Upper lobe of left lung (tissue), 6 donors: ENCODE measurements at regions not wholly inside any gene's neighbourhood (a gene's known extent, or its start where the extent isn't known, plus 50 kb on each side); places are given as distances from the start of the nearest gene placed in this dataset.
"Not testable (repeated sequence)": the region's sequence is repeated elsewhere in the genome, so short reads cannot be mapped to it uniquely, and the experiment has no call there.

ENCODE experiments used
- ATAC-seq, 2 donors: fragments of 200-7000 bp; cut with Tn5 transposase; one replicate each; pipeline ENCODE4 v1.9.1; 2022; ENCODE audit warnings: mild to moderate bottlenecking in 2 of 2, moderate library complexity in 2 of 2; ENCODE audit not compliant: low FRiP score in 2 of 2
- DNase-seq, 2 donors: peaks; one replicate each; pipeline ENCODE4 v3.0.0-alpha.2; 2019 to 2020
- H3K27ac ChIP-seq, 4 donors: fragments of 200-600 bp; sonication (generic); one replicate each; pipeline ENCODE4 v1.5.1; 2016 to 2019
- H3K27me3 ChIP-seq, 4 donors: fragments of 200-600 bp; sonication (generic); one replicate each; pipeline ENCODE4 v1.5.1; 2017 to 2019
- H3K36me3 ChIP-seq, 4 donors: fragments of 200-600 bp; sonication (generic); one replicate each; pipeline ENCODE4 v1.5.1; 2016 to 2019
- H3K4me1 ChIP-seq, 4 donors: fragments of 200-600 bp; sonication (generic); one replicate each; pipeline ENCODE4 v1.5.1; 2018 to 2019
- H3K4me3 ChIP-seq, 4 donors: fragments of 200-600 bp; sonication (generic); one replicate each; pipeline ENCODE4 v1.5.1; 2017 to 2019; ENCODE audit warnings: mild to moderate bottlenecking in 2 of 4, moderate library complexity in 1 of 4
- H3K9me3 ChIP-seq, 4 donors: fragments of 200-600 bp; sonication (generic); one replicate each; pipeline ENCODE4 v1.5.1; 2018 to 2019
- EP300 ChIP-seq, 4 donors: sonication (generic); formaldehyde crosslinking; IDR thresholded peaks; one replicate each; pipeline ENCODE4 v1.5.1; 2017; ENCODE audit warnings: antibody characterized with exemption in 4 of 4, control low read depth in 2 of 4
- POLR2A ChIP-seq, 4 donors: fragments of 450-650 bp; IDR thresholded peaks; one replicate each; pipeline ENCODE4 v1.5.1; 2016 to 2017; ENCODE audit warnings: antibody characterized with exemption in 4 of 4, mild to moderate bottlenecking in 2 of 4
- POLR2AphosphoS5 ChIP-seq, 2 donors: sonication (generic); formaldehyde crosslinking; IDR thresholded peaks; one replicate each; pipeline ENCODE4 v1.5.1; 2017; ENCODE audit warnings: antibody characterized with exemption in 2 of 2
- WGBS, 2 donors: methylation state at CpG; one replicate each; pipeline ENCODE4 v1.1.5; 2017 to 2018; 5-methylcytosine and 5-hydroxymethylcytosine counted together
- TF ChIP-seq, protein P1 (sequence below), 6 experiments: fragments of 450-650 bp in 4 of 6; fragments of 200-600 bp in 2 of 6; sonication (generic) in 2 of 6; IDR thresholded peaks; one replicate each; pipeline ENCODE4 v1.5.1; 2016 to 2019; ENCODE audit warnings: antibody characterized with exemption in 6 of 6
- donor health status: DM: no; HTN: no; CAD: no; lungs with moderate emphysema.
- donor health status: DM: no; HTN: yes; CAD: no; lungs with severe emphysema.

DNA sequence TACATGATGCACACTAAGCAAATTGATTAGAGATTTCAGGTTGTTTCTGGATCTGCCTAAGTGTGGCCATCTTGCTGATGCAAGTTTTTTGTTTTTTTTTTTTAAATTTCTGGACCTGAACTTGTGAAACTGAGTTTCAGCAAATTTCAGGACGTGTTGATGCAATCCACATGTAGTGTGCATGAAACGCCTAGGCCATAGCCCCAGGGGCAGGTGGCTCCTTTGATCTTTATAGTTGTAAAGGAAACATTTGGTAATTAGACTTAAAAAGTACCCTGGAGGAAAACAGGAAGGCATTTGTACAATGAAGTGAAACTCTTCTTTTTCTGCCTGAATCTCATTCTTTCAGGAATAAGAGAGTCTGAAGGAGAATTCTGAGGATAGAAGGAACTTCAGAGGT, 162.2 kb upstream of the LHX8 start:
- H3K4me3 ChIP-seq = no peak overlapping the region

GRCh38 chr1:74976491-74976890, 157.7 kb upstream of the LHX8 start:
- Histone ChIP-seq H3K9me3 (no peaks in the 10 kb centered on the region), H3K4me3 (no peak overlapping the region), H3K27me3 (no peaks in the 10 kb centered on the region), H3K4me1 (no peaks in the 10 kb centered on the region), H3K27ac (no peak overlapping the region), H3K36me3 (no peaks in the 10 kb centered on the region)
- ATAC-seq (no peak), DNase-seq (no peak)
- TF ChIP-seq, protein P1, sequence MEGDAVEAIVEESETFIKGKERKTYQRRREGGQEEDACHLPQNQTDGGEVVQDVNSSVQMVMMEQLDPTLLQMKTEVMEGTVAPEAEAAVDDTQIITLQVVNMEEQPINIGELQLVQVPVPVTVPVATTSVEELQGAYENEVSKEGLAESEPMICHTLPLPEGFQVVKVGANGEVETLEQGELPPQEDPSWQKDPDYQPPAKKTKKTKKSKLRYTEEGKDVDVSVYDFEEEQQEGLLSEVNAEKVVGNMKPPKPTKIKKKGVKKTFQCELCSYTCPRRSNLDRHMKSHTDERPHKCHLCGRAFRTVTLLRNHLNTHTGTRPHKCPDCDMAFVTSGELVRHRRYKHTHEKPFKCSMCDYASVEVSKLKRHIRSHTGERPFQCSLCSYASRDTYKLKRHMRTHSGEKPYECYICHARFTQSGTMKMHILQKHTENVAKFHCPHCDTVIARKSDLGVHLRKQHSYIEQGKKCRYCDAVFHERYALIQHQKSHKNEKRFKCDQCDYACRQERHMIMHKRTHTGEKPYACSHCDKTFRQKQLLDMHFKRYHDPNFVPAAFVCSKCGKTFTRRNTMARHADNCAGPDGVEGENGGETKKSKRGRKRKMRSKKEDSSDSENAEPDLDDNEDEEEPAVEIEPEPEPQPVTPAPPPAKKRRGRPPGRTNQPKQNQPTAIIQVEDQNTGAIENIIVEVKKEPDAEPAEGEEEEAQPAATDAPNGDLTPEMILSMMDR (IDR thresholded peaks at IDR 0.05) = no peak

More for the DNA sequence above, 162.2 kb upstream of the LHX8 start:
- no peak overlapping the region for H3K27ac ChIP-seq
- H3K9me3 ChIP-seq = no peaks in the 10 kb centered on the region
- no peaks in the 10 kb centered on the region for H3K4me1 ChIP-seq
- DNase-seq = no peak
- ATAC-seq = no peak
- WGBS, 2 donors = 20 to 33% methylated on average over 2 of the region's 2 CpGs
- TF ChIP-seq POLR2AphosphoS5 (IDR thresholded peaks at IDR 0.05) (no peak), EP300 (IDR thresholded peaks at IDR 0.05) (no peak), POLR2A (IDR thresholded peaks at IDR 0.05) (no peak)
- TF ChIP-seq, protein P1 (IDR thresholded peaks at IDR 0.05) = no peak
- no peaks in the 10 kb centered on the region for H3K27me3 ChIP-seq
- no peaks in the 10 kb centered on the region for H3K36me3 ChIP-seq

- H3K27me3 ChIP-seq, H3K4me3 ChIP-seq, H3K36me3 ChIP-seq, H3K9me3 ChIP-seq, ATAC-seq, DNase-seq, H3K4me1 ChIP-seq, H3K27ac ChIP-seq: not testable (repeated sequence)
- 97 to 100% methylated on average over 1 of the region's 1 CpG for WGBS, 2 donors
These were observed 141.7 kb upstream of the LHX8 start for GRCh38 chr1:74992448-74992847.

GRCh38 chr1:74995821-74996220, 138.4 kb upstream of the LHX8 start:
- Histone ChIP-seq H3K9me3 (no peaks in the 10 kb centered on the region), H3K4me3 (no peak overlapping the region), H3K4me1 (no peaks in the 10 kb centered on the region), H3K36me3 (no peaks in the 10 kb centered on the region), H3K27me3 (no peaks in the 10 kb centered on the region), H3K27ac (no peak overlapping the region)
- TF ChIP-seq POLR2A (IDR thresholded peaks at IDR 0.05) (no peak), EP300 (IDR thresholded peaks at IDR 0.05) (no peak), POLR2AphosphoS5 (IDR thresholded peaks at IDR 0.05) (no peak)
- TF ChIP-seq, protein P1 (IDR thresholded peaks at IDR 0.05) = no peak
- DNase-seq = no peak
- WGBS, 2 donors = 85 to 86% methylated on average over 1 of the region's 1 CpG
- no peak for ATAC-seq

- WGBS, 2 donors = 83 to 87% methylated on average over 2 of the region's 2 CpGs
- TF ChIP-seq EP300 (IDR thresholded peaks at IDR 0.05) (no peak), POLR2A (IDR thresholded peaks at IDR 0.05) (no peak), POLR2AphosphoS5 (IDR thresholded peaks at IDR 0.05) (no peak)
- TF ChIP-seq, protein P1 (IDR thresholded peaks at IDR 0.05) = no peak
These were observed 123.6 kb upstream of the LHX8 start for GRCh38 chr1:75010547-75010946.

More at GRCh38 chr1:75010547-75010946, 123.6 kb upstream of the LHX8 start:
- H3K4me3 ChIP-seq = no peak overlapping the region
- H3K36me3 ChIP-seq = no peaks in the 10 kb centered on the region
- H3K27ac ChIP-seq = no peak overlapping the region
- no peaks in the 10 kb centered on the region for H3K9me3 ChIP-seq
- no peaks in the 10 kb centered on the region for H3K4me1 ChIP-seq
- no peaks in the 10 kb centered on the region for H3K27me3 ChIP-seq
- DNase-seq = no peak
- no peak for ATAC-seq
